Peyer's patch (tissue), 4 donors: ENCODE measurements at regions not wholly inside any gene's neighbourhood (a gene's known extent, or its start where the extent isn't known, plus 50 kb on each side); places are given as distances from the start of the nearest gene placed in this dataset.

Source experiments
- POLR2A ChIP-seq, 2 donors: fragments of 450-650 bp; IDR thresholded peaks; one replicate each; pipeline ENCODE4 v1.5.1; 2017; ENCODE audit warnings: antibody characterized with exemption in 2 of 2, mild to moderate bottlenecking in 2 of 2, moderate library complexity in 2 of 2
- TF ChIP-seq, protein P1 (sequence below), 6 experiments: fragments of 450-650 bp in 4 of 6; fragments of 200-600 bp in 2 of 6; sonication (generic) in 1 of 6; IDR thresholded peaks; one replicate each; pipeline ENCODE4 v1.5.1; 2017 to 2019; ENCODE audit warnings: antibody characterized with exemption in 6 of 6, mild to moderate bottlenecking in 3 of 6, moderate library complexity in 1 of 6

DNA sequence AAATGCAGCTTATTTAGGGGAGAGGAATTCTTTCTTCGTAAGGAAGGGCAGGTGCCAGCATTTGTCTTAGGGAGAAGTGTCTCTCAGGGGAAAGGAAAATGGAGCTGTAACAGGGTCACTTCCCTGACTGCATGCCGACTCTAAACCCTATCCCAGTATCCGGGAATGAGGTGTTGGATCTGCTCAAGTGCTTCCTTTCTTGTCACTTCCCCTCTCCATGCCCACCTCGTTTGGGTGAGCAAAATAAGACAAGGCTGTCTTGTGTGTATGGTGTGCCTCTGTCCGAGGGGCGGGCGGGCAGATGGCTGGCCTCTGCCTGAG lies 230.1 kb upstream of the TPM1 start:
- TF ChIP-seq, protein P1, sequence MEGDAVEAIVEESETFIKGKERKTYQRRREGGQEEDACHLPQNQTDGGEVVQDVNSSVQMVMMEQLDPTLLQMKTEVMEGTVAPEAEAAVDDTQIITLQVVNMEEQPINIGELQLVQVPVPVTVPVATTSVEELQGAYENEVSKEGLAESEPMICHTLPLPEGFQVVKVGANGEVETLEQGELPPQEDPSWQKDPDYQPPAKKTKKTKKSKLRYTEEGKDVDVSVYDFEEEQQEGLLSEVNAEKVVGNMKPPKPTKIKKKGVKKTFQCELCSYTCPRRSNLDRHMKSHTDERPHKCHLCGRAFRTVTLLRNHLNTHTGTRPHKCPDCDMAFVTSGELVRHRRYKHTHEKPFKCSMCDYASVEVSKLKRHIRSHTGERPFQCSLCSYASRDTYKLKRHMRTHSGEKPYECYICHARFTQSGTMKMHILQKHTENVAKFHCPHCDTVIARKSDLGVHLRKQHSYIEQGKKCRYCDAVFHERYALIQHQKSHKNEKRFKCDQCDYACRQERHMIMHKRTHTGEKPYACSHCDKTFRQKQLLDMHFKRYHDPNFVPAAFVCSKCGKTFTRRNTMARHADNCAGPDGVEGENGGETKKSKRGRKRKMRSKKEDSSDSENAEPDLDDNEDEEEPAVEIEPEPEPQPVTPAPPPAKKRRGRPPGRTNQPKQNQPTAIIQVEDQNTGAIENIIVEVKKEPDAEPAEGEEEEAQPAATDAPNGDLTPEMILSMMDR (IDR thresholded peaks at IDR 0.05): no peak
- no peak for TF ChIP-seq POLR2A (IDR thresholded peaks at IDR 0.05)
